ENCODE measurements at regions not wholly inside any gene's neighbourhood (a gene's known extent, or its start where the extent isn't known, plus 50 kb on each side); places are given as distances from the start of the nearest gene placed in this dataset.

GRCh38 chr17:34155947-34156346 lies 99.1 kb upstream of the CCL2 start:
- H3K4me3 ChIP-seq (ENCODE audit: low read depth, low read length), result no peak overlapping the region

GRCh38 chr17:34156401-34156740 lies 98.7 kb upstream of the CCL2 start:
- H3K4me3 ChIP-seq (ENCODE audit: low read depth, low read length), result peak overlapping the region; percentile 25

GRCh38 chr17:34156741-34157589 lies 98.1 kb upstream of the CCL2 start:
- H3K4me3 ChIP-seq (ENCODE audit: low read depth, low read length), result peak overlapping the region; percentile 25

- H3K4me3 ChIP-seq (ENCODE audit: low read depth, low read length), result no peak overlapping the region
These were observed 93.4 kb upstream of the CCL2 start for GRCh38 chr17:34161690-34162089.

- H3K4me3 ChIP-seq (ENCODE audit: low read depth, low read length), result no peak overlapping the region
These were observed 92.0 kb upstream of the CCL2 start for GRCh38 chr17:34163123-34163522.

- H3K4me3 ChIP-seq (ENCODE audit: low read depth, low read length), result no peak overlapping the region
These were observed 91.4 kb upstream of the CCL2 start for GRCh38 chr17:34163646-34164045.

GRCh38 chr17:34164837-34165236 lies 90.2 kb upstream of the CCL2 start:
- no peak overlapping the region for H3K4me3 ChIP-seq (ENCODE audit: low read depth, low read length)

- no peak overlapping the region for H3K4me3 ChIP-seq (ENCODE audit: low read depth, low read length)
These were observed 88.7 kb upstream of the CCL2 start for GRCh38 chr17:34166352-34166751.

- no peak overlapping the region for H3K4me3 ChIP-seq (ENCODE audit: low read depth, low read length)
These were observed 87.7 kb upstream of the CCL2 start for GRCh38 chr17:34167354-34167753.

GRCh38 chr17:34168989-34169388 lies 86.1 kb upstream of the CCL2 start:
- no peak overlapping the region for H3K4me3 ChIP-seq (ENCODE audit: low read depth, low read length)

GRCh38 chr17:34169496-34169895 lies 85.6 kb upstream of the CCL2 start:
- H3K4me3 ChIP-seq (ENCODE audit: low read depth, low read length), result no peak overlapping the region

- no peak overlapping the region for H3K4me3 ChIP-seq (ENCODE audit: low read depth, low read length)
These were observed 83.8 kb upstream of the CCL2 start for GRCh38 chr17:34171245-34171818.

- no peak overlapping the region for H3K4me3 ChIP-seq (ENCODE audit: low read depth, low read length)
These were observed 82.6 kb upstream of the CCL2 start for GRCh38 chr17:34172390-34172918.

GRCh38 chr17:34173241-34173640 lies 81.8 kb upstream of the CCL2 start:
- no peak overlapping the region for H3K4me3 ChIP-seq (ENCODE audit: low read depth, low read length)

- no peak overlapping the region for H3K4me3 ChIP-seq (ENCODE audit: low read depth, low read length)
These were observed 80.6 kb upstream of the CCL2 start for GRCh38 chr17:34174496-34174895.

- H3K4me3 ChIP-seq (ENCODE audit: low read depth, low read length), result no peak overlapping the region
These were observed 78.6 kb upstream of the CCL2 start for GRCh38 chr17:34176440-34176839.

GRCh38 chr17:34177642-34178041 lies 77.4 kb upstream of the CCL2 start:
- no peak overlapping the region for H3K4me3 ChIP-seq (ENCODE audit: low read depth, low read length)

- H3K4me3 ChIP-seq (ENCODE audit: low read depth, low read length), result no peak overlapping the region
These were observed 77.0 kb upstream of the CCL2 start for GRCh38 chr17:34178092-34178491.

GRCh38 chr17:34182036-34182803 lies 72.9 kb upstream of the CCL2 start:
- H3K4me3 ChIP-seq (ENCODE audit: low read depth, low read length), result no peak overlapping the region

GRCh38 chr17:34195987-34196386 lies 59.1 kb upstream of the CCL2 start:
- H3K4me3 ChIP-seq (ENCODE audit: low read depth, low read length), result no peak overlapping the region

- H3K4me3 ChIP-seq (ENCODE audit: low read depth, low read length), result no peak overlapping the region
These were observed 56.6 kb upstream of the CCL2 start for GRCh38 chr17:34198519-34198918.

GRCh38 chr17:34199454-34199853 lies 55.6 kb upstream of the CCL2 start:
- no peak overlapping the region for H3K4me3 ChIP-seq (ENCODE audit: low read depth, low read length)

All from iPS-11a (cell line).